Activated B cell treated with CpG ODN at 0.5 μM for 24 hours (primary cell): ENCODE measurements at regions not wholly inside any gene's neighbourhood (a gene's known extent, or its start where the extent isn't known, plus 50 kb on each side); places are given as distances from the start of the nearest gene placed in this dataset.

Experiments
- ATAC-seq: fragments of 200-7000 bp; cut with Tn5 transposase; one replicate; pipeline ENCODE4 v1.10.0; 2021; ENCODE audit warnings: low read depth, mild to moderate bottlenecking, moderate library complexity
- CTCF ChIA-PET: fragments of 350-600 bp; sonication (Branson Sonifier 250); formaldehyde crosslinking; loops from one replicate; lab custom pipeline; 2021; ENCODE audit warnings: antibody characterized with exemption; lab: Charles Lee
- POLR2A ChIA-PET: fragments of 350-600 bp; sonication (Branson Sonifier 250); formaldehyde crosslinking; loops from one replicate; lab custom pipeline; 2021; ENCODE audit warnings: antibody characterized with exemption; lab: Charles Lee
- DNase-seq: peaks from one replicate; pipeline ENCODE4 v3.0.0; 2022
- H3K27ac Mint-ChIP-seq: one replicate; pipeline ENCODE4 v1.8.0; 2020; ENCODE audit warnings: mixed read lengths
- H3K27me3 Mint-ChIP-seq: one replicate; pipeline ENCODE4 v1.8.0; 2021; ENCODE audit warnings: mixed read lengths
- H3K36me3 Mint-ChIP-seq: one replicate; pipeline ENCODE4 v1.8.0; 2021; ENCODE audit warnings: low read depth, mixed read lengths
- H3K4me1 Mint-ChIP-seq: one replicate; pipeline ENCODE4 v1.8.0; 2021; ENCODE audit warnings: mixed read lengths
- H3K4me3 Mint-ChIP-seq: one replicate; pipeline ENCODE4 v1.8.0; 2020; ENCODE audit warnings: mild to moderate bottlenecking, mixed read lengths
- H3K9me3 Mint-ChIP-seq: one replicate; pipeline ENCODE4 v1.8.0; 2020; ENCODE audit warnings: mixed read lengths
- CTCF ChIP-seq: fragments of 200-600 bp; IDR thresholded peaks from one replicate; pipeline ENCODE4 v1.8.0; 2022; ENCODE audit warnings: antibody characterized with exemption, mild to moderate bottlenecking
- intact Hi-C: fragments of 100-400 bp; cut with micrococcal nuclease; formaldehyde crosslinking; loops from one replicate; pipeline ENCODE4 v1.15.1; 2024

GRCh38 chr1:48164571-48164970 is 57.9 kb upstream of the SLC5A9 start:
- Mint-ChIP-seq H3K36me3 (no peaks in the 10 kb centered on the region), H3K27me3 (no peaks in the 10 kb centered on the region), H3K27ac (no peak overlapping the region), H3K4me3 (no peak overlapping the region), H3K4me1 (no peaks in the 10 kb centered on the region), H3K9me3 (no peaks in the 10 kb centered on the region)
- ATAC-seq: no peak
- intact Hi-C loops: no loop called here
- no peak for TF ChIP-seq CTCF
- ChIA-PET CTCF (no interaction called here), POLR2A (no interaction called here)
- no peak for DNase-seq

GRCh38 chr1:48160486-48161132 is 61.9 kb upstream of the SLC5A9 start:
- CTCF ChIA-PET: no interaction called here
- POLR2A ChIA-PET: no interaction called here

GRCh38 chr1:48139275-48139674 is 83.2 kb upstream of the SLC5A9 start:
- Mint-ChIP-seq H3K9me3 (no peaks in the 10 kb centered on the region), H3K27me3 (peaks cover 16% of the 10 kb centered on the region), H3K36me3 (no peaks in the 10 kb centered on the region), H3K4me3 (no peak overlapping the region), H3K27ac (no peak overlapping the region), H3K4me1 (no peaks in the 10 kb centered on the region)
- intact Hi-C loops: no loop called here
- ChIA-PET POLR2A (no interaction called here), CTCF (no interaction called here)
- DNase-seq (no peak), ATAC-seq (no peak)
- no peak for TF ChIP-seq CTCF

More at GRCh38 chr1:48160486-48161132, 61.9 kb upstream of the SLC5A9 start:
- intact Hi-C loops: no loop called here
- Mint-ChIP-seq H3K9me3 (no peaks in the 10 kb centered on the region), H3K4me3 (no peak overlapping the region), H3K27me3 (no peaks in the 10 kb centered on the region), H3K36me3 (no peaks in the 10 kb centered on the region), H3K27ac (no peak overlapping the region), H3K4me1 (no peaks in the 10 kb centered on the region)
- no peak for ATAC-seq
- TF ChIP-seq CTCF: no peak
- no peak for DNase-seq

- H3K4me1 Mint-ChIP-seq: no peaks in the 10 kb centered on the region
- no peaks in the 10 kb centered on the region for H3K9me3 Mint-ChIP-seq
- intact Hi-C loops: no loop called here
- no peak for TF ChIP-seq CTCF
- ATAC-seq (no peak), DNase-seq (no peak)
- ChIA-PET CTCF (no interaction called here), POLR2A (no interaction called here)
- H3K27ac Mint-ChIP-seq: no peak overlapping the region
- H3K4me3 Mint-ChIP-seq: no peak overlapping the region
- H3K36me3 Mint-ChIP-seq: no peaks in the 10 kb centered on the region
- peaks cover 7% of the 10 kb centered on the region for H3K27me3 Mint-ChIP-seq
These were observed 94.5 kb upstream of the SLC5A9 start for GRCh38 chr1:48127735-48128685.

GRCh38 chr1:48123647-48124046 is 98.9 kb upstream of the SLC5A9 start:
- DNase-seq (no peak), ATAC-seq (no peak)
- no peaks in the 10 kb centered on the region for H3K36me3 Mint-ChIP-seq
- POLR2A ChIA-PET: no interaction called here
- H3K4me3 Mint-ChIP-seq: no peak overlapping the region
- H3K9me3 Mint-ChIP-seq: peaks cover 2% of the 10 kb centered on the region
- no peak for TF ChIP-seq CTCF
- intact Hi-C loops: no loop called here
- no peak overlapping the region for H3K27ac Mint-ChIP-seq
- CTCF ChIA-PET: no interaction called here
- H3K4me1 Mint-ChIP-seq: no peaks in the 10 kb centered on the region
- peaks cover 13% of the 10 kb centered on the region for H3K27me3 Mint-ChIP-seq
